H9 (cell line): ENCODE measurements at regions not wholly inside any gene's neighbourhood (a gene's known extent, or its start where the extent isn't known, plus 50 kb on each side); places are given as distances from the start of the nearest gene placed in this dataset.

ENCODE experiments used
- DNase-seq: peaks from one replicate; pipeline ENCODE4 v3.0.0-alpha.2; 2017
- H2AFZ ChIP-seq: one replicate; pipeline ENCODE4 v1.6.1; 2013; ENCODE audit warnings: mild to moderate bottlenecking, low read length, control low read depth, moderate library complexity
- H2AK5ac ChIP-seq: 2 replicates; pipeline ENCODE4 v1.6.1; 2013; ENCODE audit warnings: low read length, control low read depth, mixed read lengths; ENCODE audit not compliant: insufficient read length
- H2BK120ac ChIP-seq: one replicate; pipeline ENCODE4 v1.6.1; 2013; ENCODE audit warnings: low read depth, mild to moderate bottlenecking, low read length, control low read depth, inconsistent platforms; ENCODE audit not compliant: poor library complexity, severe bottlenecking
- H2BK12ac ChIP-seq: 2 replicates; pipeline ENCODE4 v1.6.1; 2013; ENCODE audit warnings: low read length, control low read depth, mixed read lengths, low read depth; ENCODE audit not compliant: insufficient read length
- H2BK15ac ChIP-seq: 2 replicates; pipeline ENCODE4 v1.6.1; 2013; ENCODE audit warnings: low read depth, low read length, control low read depth
- H2BK20ac ChIP-seq: one replicate; pipeline ENCODE4 v1.6.1; 2013; ENCODE audit warnings: low read depth, mild to moderate bottlenecking, low read length, control low read depth, inconsistent platforms; ENCODE audit not compliant: poor library complexity, severe bottlenecking
- H2BK5ac ChIP-seq: 2 replicates; pipeline ENCODE4 v1.6.1; 2013; ENCODE audit warnings: low read length, control low read depth, mixed read lengths; ENCODE audit not compliant: insufficient read length
- H3K14ac ChIP-seq: 2 replicates; pipeline ENCODE4 v1.6.1; 2013; ENCODE audit warnings: low read length, control low read depth; ENCODE audit not compliant: insufficient read depth
- H3K18ac ChIP-seq: 2 replicates; pipeline ENCODE4 v1.6.1; 2013; ENCODE audit warnings: low read depth, mild to moderate bottlenecking, mixed read lengths, low read length, control low read depth; ENCODE audit not compliant: insufficient read length
- H3K23ac ChIP-seq: 2 replicates; pipeline ENCODE4 v1.6.1; 2013; ENCODE audit warnings: low read length, control low read depth, mixed read lengths, low read depth; ENCODE audit not compliant: insufficient read length
- H3K23me2 ChIP-seq: 2 replicates; pipeline ENCODE4 v1.6.1; 2013; ENCODE audit warnings: low read depth, mild to moderate bottlenecking, mixed read lengths, low read length, control low read depth; ENCODE audit not compliant: insufficient read length, poor library complexity, severe bottlenecking
- H3K27ac ChIP-seq: 2 replicates; pipeline ENCODE4 v1.5.1; 2013; ENCODE audit warnings: low read length, control low read depth, mixed read lengths, low read depth; ENCODE audit not compliant: insufficient read length
- H3K27me3 ChIP-seq: 2 replicates; pipeline ENCODE4 v1.6.1; 2013; ENCODE audit warnings: low read length, control low read depth, inconsistent platforms; ENCODE audit not compliant: insufficient read depth
- H3K4ac ChIP-seq: 2 replicates; pipeline ENCODE4 v1.6.1; 2013; ENCODE audit warnings: low read depth, mild to moderate bottlenecking, control low read depth, inconsistent platforms, low read length, moderate library complexity
- H3K4me1 ChIP-seq: 2 replicates; pipeline ENCODE4 v1.6.1; 2013; ENCODE audit warnings: low read length, control low read depth, inconsistent platforms; ENCODE audit not compliant: insufficient read depth
- H3K4me2 ChIP-seq: 2 replicates; pipeline ENCODE4 v1.6.1; 2013; ENCODE audit warnings: low read length, control low read depth, mixed read lengths; ENCODE audit not compliant: insufficient read length, insufficient read depth
- H3K56ac ChIP-seq: 2 replicates; pipeline ENCODE4 v1.6.1; 2013; ENCODE audit warnings: low read depth, mild to moderate bottlenecking, mixed read lengths, low read length, control low read depth; ENCODE audit not compliant: insufficient read length
- H3K79me1 ChIP-seq: 2 replicates; pipeline ENCODE4 v1.6.1; 2013; ENCODE audit warnings: low read depth, mild to moderate bottlenecking, moderate library complexity, low read length, control low read depth, inconsistent platforms; ENCODE audit not compliant: insufficient read depth, poor library complexity, severe bottlenecking
- H3K79me2 ChIP-seq: 2 replicates; pipeline ENCODE4 v1.6.1; 2013; ENCODE audit warnings: low read length, control low read depth, inconsistent platforms; ENCODE audit not compliant: insufficient read depth
- H3K9ac ChIP-seq: 2 replicates; pipeline ENCODE4 v1.6.1; 2013; ENCODE audit warnings: low read length, control low read depth, mixed read lengths; ENCODE audit not compliant: insufficient read length; ENCODE audit errors: extremely low read depth
- H3K9me3 ChIP-seq: one replicate; pipeline ENCODE4 v1.6.1; 2013; ENCODE audit warnings: low read depth, low read length, inconsistent platforms; ENCODE audit not compliant: control insufficient read depth
- H3T11ph ChIP-seq: one replicate; pipeline ENCODE4 v1.6.1; 2013; ENCODE audit warnings: mild to moderate bottlenecking, low read length, control low read depth, inconsistent platforms
- H4K20me1 ChIP-seq: one replicate; pipeline ENCODE4 v1.6.1; 2013; ENCODE audit not compliant: control insufficient read depth, insufficient read length, insufficient read depth
- H4K5ac ChIP-seq: 2 replicates; pipeline ENCODE4 v1.6.1; 2013; ENCODE audit warnings: low read depth, mild to moderate bottlenecking, mixed read lengths, low read length, control low read depth; ENCODE audit not compliant: insufficient read length
- H4K8ac ChIP-seq: replicated peaks from 2 replicates; pipeline ENCODE4 v1.6.1; 2013; ENCODE audit warnings: low read length, control low read depth, mixed read lengths, low read depth; ENCODE audit not compliant: insufficient read length
- H4K91ac ChIP-seq: 2 replicates; pipeline ENCODE4 v1.6.1; 2013; ENCODE audit warnings: low read depth, mild to moderate bottlenecking, moderate library complexity, mixed read lengths, low read length, control low read depth; ENCODE audit not compliant: insufficient read length
- H3K27ac Mint-ChIP-seq, 3 experiments: 2 replicates in 2 of 3; 3 replicates in 1 of 3; pipeline ENCODE4 v1.8.0; 2020 to 2021; ENCODE audit warnings: mixed read lengths in 3 of 3, mild to moderate bottlenecking in 1 of 3, moderate library complexity in 1 of 3
- H3K27me3 Mint-ChIP-seq: 2 replicates; pipeline ENCODE4 v1.8.0; 2021; ENCODE audit warnings: low read depth, mild to moderate bottlenecking, moderate library complexity, mixed read lengths
- H3K36me3 Mint-ChIP-seq, 3 experiments: 2 replicates in 2 of 3; 3 replicates in 1 of 3; pipeline ENCODE4 v1.8.0; 2020 to 2021; ENCODE audit warnings: low read depth in 3 of 3, mixed read lengths in 3 of 3; ENCODE audit not compliant: insufficient read depth in 1 of 3
- H3K4me1 Mint-ChIP-seq, 2 experiments: 2 replicates each; pipeline ENCODE4 v1.8.0; 2020; ENCODE audit warnings: mixed read lengths in 2 of 2
- H3K4me3 Mint-ChIP-seq, 2 experiments: 2 replicates in 1 of 2; 3 replicates in 1 of 2; pipeline ENCODE4 v1.8.0; 2020 to 2021; ENCODE audit warnings: mild to moderate bottlenecking in 2 of 2, mixed read lengths in 2 of 2, moderate library complexity in 1 of 2
- H3K9me3 Mint-ChIP-seq, 2 experiments: 2 replicates in 1 of 2; 3 replicates in 1 of 2; pipeline ENCODE4 v1.8.0; 2020; ENCODE audit warnings: mild to moderate bottlenecking in 2 of 2, mixed read lengths in 2 of 2, moderate library complexity in 1 of 2
- WGBS: extraction: QIAGEN DNeasy Blood & Tissue Kit; methylation state at CpG from one replicate; pipeline ENCODE4 v1.1.7; 2013; ENCODE audit warnings: missing lambda C conversion rate, low lambda C conversion rate, mixed read lengths; ENCODE audit not compliant: insufficient read length; ENCODE audit errors: extremely low coverage; 5-methylcytosine and 5-hydroxymethylcytosine counted together
- TF ChIP-seq, protein P1 (sequence below): fragments of 200-600 bp; sonication (generic); conservative IDR thresholded peaks from 3 replicates; pipeline ENCODE4 v1.8.0; 2021; ENCODE audit warnings: antibody characterized with exemption, mild to moderate bottlenecking

DNA sequence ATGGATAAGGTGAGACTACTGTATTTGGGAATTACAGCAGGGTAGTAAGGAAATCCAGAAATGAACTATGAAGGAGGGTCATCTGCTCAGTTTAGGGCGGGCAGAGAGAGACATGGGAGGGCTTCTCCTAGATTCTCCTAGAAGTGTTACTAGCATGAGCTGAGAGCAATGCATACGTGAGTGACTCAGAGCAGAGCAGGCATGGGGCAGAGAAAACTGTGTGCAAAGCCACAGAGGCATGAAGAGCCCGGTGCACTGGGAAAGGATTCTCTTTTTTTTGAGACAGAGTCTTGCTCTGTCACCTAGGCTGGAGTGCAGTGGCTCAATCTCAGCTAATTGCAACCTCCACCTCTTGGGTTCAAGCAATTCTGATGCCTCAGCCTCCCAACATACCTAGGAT is 116.2 kb downstream of the SOCS6 start:
- Histone ChIP-seq H4K20me1 (no peaks in the 10 kb centered on the region), H3K56ac (no peak overlapping the region), H3K18ac (no peak overlapping the region), H3K4ac (no peak overlapping the region), H3K9me3 (no peaks in the 10 kb centered on the region), H2BK12ac (no peak overlapping the region), H2BK20ac (no peak overlapping the region), H4K8ac (no peak overlapping the region), H2BK120ac (no peak overlapping the region), H2AK5ac (no peak overlapping the region), H4K5ac (no peak overlapping the region), H3K27me3 (no peaks in the 10 kb centered on the region), H3K27ac (no peak overlapping the region), H3K4me2 (no peak overlapping the region), H2BK5ac (no peak overlapping the region), H3K14ac (no peak overlapping the region), H4K91ac (no peak overlapping the region), H3T11ph (no peak overlapping the region), H3K79me2 (no peaks in the 10 kb centered on the region), H2AFZ (no peak overlapping the region), H3K9ac (no peak overlapping the region), H3K4me1 (no peaks in the 10 kb centered on the region), H3K79me1 (no peaks in the 10 kb centered on the region), H2BK15ac (no peak overlapping the region), H3K23me2 (no peaks in the 10 kb centered on the region), H3K23ac (no peak overlapping the region)
- no peaks in the 10 kb centered on the region for H3K9me3 Mint-ChIP-seq
- H3K4me1 Mint-ChIP-seq, result no peaks in the 10 kb centered on the region
- no peak for DNase-seq
- H3K4me3 Mint-ChIP-seq, result no peak overlapping the region
- no peak overlapping the region for H3K27ac Mint-ChIP-seq
- H3K27me3 Mint-ChIP-seq, result no peaks in the 10 kb centered on the region; the same call in 1 of the 2 replicates
- no CpG with 5 or more reads among the region's 3 CpGs for WGBS
- H3K36me3 Mint-ChIP-seq, result no peaks in the 10 kb centered on the region
- TF ChIP-seq, protein P1, sequence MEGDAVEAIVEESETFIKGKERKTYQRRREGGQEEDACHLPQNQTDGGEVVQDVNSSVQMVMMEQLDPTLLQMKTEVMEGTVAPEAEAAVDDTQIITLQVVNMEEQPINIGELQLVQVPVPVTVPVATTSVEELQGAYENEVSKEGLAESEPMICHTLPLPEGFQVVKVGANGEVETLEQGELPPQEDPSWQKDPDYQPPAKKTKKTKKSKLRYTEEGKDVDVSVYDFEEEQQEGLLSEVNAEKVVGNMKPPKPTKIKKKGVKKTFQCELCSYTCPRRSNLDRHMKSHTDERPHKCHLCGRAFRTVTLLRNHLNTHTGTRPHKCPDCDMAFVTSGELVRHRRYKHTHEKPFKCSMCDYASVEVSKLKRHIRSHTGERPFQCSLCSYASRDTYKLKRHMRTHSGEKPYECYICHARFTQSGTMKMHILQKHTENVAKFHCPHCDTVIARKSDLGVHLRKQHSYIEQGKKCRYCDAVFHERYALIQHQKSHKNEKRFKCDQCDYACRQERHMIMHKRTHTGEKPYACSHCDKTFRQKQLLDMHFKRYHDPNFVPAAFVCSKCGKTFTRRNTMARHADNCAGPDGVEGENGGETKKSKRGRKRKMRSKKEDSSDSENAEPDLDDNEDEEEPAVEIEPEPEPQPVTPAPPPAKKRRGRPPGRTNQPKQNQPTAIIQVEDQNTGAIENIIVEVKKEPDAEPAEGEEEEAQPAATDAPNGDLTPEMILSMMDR, result no peak
